A673 (cell line): ENCODE measurements at regions not wholly inside any gene's neighbourhood (a gene's known extent, or its start where the extent isn't known, plus 50 kb on each side); places are given as distances from the start of the nearest gene placed in this dataset.

ENCODE experiments used
- BruUV-seq: library from RNA; stranded (reverse); fragments of 400-500 nt; replicated peaks from 2 replicates; lab custom pipeline; 2021; lab: Mats Ljungman, UMichigan
- CTCF ChIA-PET: fragments of 300-600 bp; sonication (Branson Sonifier 250); formaldehyde crosslinking; loops from one replicate; lab custom pipeline; 2022; ENCODE audit warnings: antibody characterized with exemption; lab: Charles Lee
- POLR2A ChIA-PET: fragments of 300-600 bp; sonication (Branson Sonifier 250); formaldehyde crosslinking; loops from one replicate; lab custom pipeline; 2022; ENCODE audit warnings: antibody characterized with exemption; ENCODE audit not compliant: low non-redundant PET; lab: Charles Lee
- DNase-seq: peaks from one replicate; pipeline ENCODE4 v3.0.0-alpha.2; 2015; ENCODE audit warnings: low spot score
- H3K27ac ChIP-seq: fragments of 200-600 bp; sonication (generic); 2 replicates; pipeline ENCODE4 v1.5.1; 2016; ENCODE audit warnings: mixed run types, low read depth, mild to moderate bottlenecking, mixed read lengths, antibody characterized with exemption, low read length; ENCODE audit not compliant: poor library complexity, severe bottlenecking
- H3K27me3 ChIP-seq: fragments of 200-600 bp; sonication (generic); replicated peaks from 2 replicates; pipeline ENCODE4 v1.6.1; 2017; ENCODE audit warnings: mixed run types, low read depth, mild to moderate bottlenecking, mixed read lengths, antibody characterized with exemption, low read length; ENCODE audit not compliant: insufficient read depth, poor library complexity
- H3K36me3 ChIP-seq: fragments of 200-600 bp; sonication (generic); 2 replicates; pipeline ENCODE4 v1.6.1; 2016; ENCODE audit warnings: mixed run types, mild to moderate bottlenecking, mixed read lengths, antibody characterized with exemption, low read length; ENCODE audit not compliant: insufficient read depth, poor library complexity, severe bottlenecking
- H3K4me1 ChIP-seq: fragments of 200-600 bp; sonication (generic); 2 replicates; pipeline ENCODE4 v1.6.1; 2017; ENCODE audit warnings: mixed run types, mild to moderate bottlenecking, mixed read lengths, antibody characterized with exemption, low read length; ENCODE audit not compliant: insufficient read depth, poor library complexity, severe bottlenecking
- H3K4me3 ChIP-seq: fragments of 200-600 bp; sonication (generic); 2 replicates; pipeline ENCODE4 v1.5.1; 2016; ENCODE audit warnings: low read depth, mixed run types, mild to moderate bottlenecking, mixed read lengths, low read length; ENCODE audit not compliant: poor library complexity, severe bottlenecking
- H3K9me3 ChIP-seq: fragments of 200-600 bp; sonication (generic); 2 replicates; pipeline ENCODE4 v1.6.1; 2016; ENCODE audit warnings: mixed run types, low read depth, mild to moderate bottlenecking, mixed read lengths, antibody characterized with exemption, low read length; ENCODE audit not compliant: poor library complexity, severe bottlenecking
- EZH2 ChIP-seq: fragments of 200-600 bp; sonication (generic); IDR thresholded peaks from 2 replicates; pipeline ENCODE4 v1.6.1; 2017; ENCODE audit warnings: borderline replicate concordance, low read depth, mild to moderate bottlenecking, mixed read lengths, antibody characterized with exemption, low read length; ENCODE audit not compliant: poor library complexity, severe bottlenecking
- intact Hi-C: fragments of 100-400 bp; cut with micrococcal nuclease; formaldehyde crosslinking; loops from one replicate; pipeline ENCODE4 v1.10.0; 2022; ENCODE audit not compliant: unreplicated experiment
- TF ChIP-seq, protein P1 (sequence below): fragments of 300-800, 200-600 bp; sonication (generic); conservative IDR thresholded peaks from 2 replicates; pipeline ENCODE4 v1.5.1; 2017; ENCODE audit warnings: low read depth, mild to moderate bottlenecking, antibody characterized with exemption, low read length, moderate library complexity, mixed read lengths

DNA sequence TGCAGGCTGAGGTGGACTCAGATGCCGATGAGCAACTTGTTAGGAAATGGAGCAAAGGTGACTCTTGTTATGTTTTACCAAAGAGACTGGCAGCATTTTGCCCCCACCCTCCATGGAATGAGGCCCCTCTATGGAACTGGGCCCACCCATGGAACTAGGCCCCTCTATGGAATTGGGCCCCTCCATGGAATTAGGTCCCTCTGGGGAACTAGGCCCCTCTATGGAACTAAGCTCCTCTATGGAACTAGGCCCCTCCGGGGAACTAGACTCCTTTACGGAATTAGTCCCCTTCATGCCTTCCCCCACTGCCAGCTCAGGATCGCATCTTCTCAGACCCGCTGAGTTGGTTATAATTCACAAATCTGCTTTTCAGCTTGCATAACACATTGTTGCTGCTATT, 144.9 kb downstream of the THBS2 start:
- Histone ChIP-seq H3K36me3 (no peaks in the 10 kb centered on the region), H3K9me3 (no peaks in the 10 kb centered on the region), H3K4me1 (no peaks in the 10 kb centered on the region), H3K27me3 (no peaks in the 10 kb centered on the region), H3K27ac (no peak overlapping the region), H3K4me3 (no peak overlapping the region)
- no peak for DNase-seq
- ChIA-PET POLR2A (no interaction called here), CTCF (no interaction called here)
- BruUV-seq: no TSS peak
- TF ChIP-seq EZH2: no peak
- TF ChIP-seq, protein P1, sequence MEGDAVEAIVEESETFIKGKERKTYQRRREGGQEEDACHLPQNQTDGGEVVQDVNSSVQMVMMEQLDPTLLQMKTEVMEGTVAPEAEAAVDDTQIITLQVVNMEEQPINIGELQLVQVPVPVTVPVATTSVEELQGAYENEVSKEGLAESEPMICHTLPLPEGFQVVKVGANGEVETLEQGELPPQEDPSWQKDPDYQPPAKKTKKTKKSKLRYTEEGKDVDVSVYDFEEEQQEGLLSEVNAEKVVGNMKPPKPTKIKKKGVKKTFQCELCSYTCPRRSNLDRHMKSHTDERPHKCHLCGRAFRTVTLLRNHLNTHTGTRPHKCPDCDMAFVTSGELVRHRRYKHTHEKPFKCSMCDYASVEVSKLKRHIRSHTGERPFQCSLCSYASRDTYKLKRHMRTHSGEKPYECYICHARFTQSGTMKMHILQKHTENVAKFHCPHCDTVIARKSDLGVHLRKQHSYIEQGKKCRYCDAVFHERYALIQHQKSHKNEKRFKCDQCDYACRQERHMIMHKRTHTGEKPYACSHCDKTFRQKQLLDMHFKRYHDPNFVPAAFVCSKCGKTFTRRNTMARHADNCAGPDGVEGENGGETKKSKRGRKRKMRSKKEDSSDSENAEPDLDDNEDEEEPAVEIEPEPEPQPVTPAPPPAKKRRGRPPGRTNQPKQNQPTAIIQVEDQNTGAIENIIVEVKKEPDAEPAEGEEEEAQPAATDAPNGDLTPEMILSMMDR: no peak
- intact Hi-C loops: no loop called here

DNA sequence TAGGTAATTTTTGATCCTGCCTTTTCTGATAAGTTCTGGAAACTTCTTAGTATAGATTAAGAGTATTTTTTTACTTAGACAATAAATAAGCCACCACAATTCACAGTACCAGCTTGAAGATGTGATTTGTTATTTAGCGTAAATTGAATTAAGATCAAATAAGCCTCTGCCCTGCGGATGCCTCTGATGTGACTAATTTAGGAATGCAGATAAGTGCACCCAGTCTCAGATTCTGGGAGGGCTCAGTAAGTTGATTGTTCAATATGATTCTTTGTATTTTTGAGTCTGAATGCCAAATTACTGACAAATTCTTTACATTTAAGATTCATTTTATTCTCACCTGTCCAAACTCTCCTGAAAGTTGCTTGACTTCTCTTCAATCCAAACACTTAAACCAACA, 147.5 kb downstream of the THBS2 start:
- TF ChIP-seq, protein P1: no peak
- no peak for TF ChIP-seq EZH2
- Histone ChIP-seq H3K27ac (no peak overlapping the region), H3K4me1 (no peaks in the 10 kb centered on the region), H3K4me3 (no peak overlapping the region), H3K27me3 (no peaks in the 10 kb centered on the region), H3K36me3 (no peaks in the 10 kb centered on the region), H3K9me3 (no peaks in the 10 kb centered on the region)
- DNase-seq: no peak
- BruUV-seq: no TSS peak
- intact Hi-C loops: no loop called here
- CTCF ChIA-PET: no interaction called here
- POLR2A ChIA-PET: no interaction called here

DNA sequence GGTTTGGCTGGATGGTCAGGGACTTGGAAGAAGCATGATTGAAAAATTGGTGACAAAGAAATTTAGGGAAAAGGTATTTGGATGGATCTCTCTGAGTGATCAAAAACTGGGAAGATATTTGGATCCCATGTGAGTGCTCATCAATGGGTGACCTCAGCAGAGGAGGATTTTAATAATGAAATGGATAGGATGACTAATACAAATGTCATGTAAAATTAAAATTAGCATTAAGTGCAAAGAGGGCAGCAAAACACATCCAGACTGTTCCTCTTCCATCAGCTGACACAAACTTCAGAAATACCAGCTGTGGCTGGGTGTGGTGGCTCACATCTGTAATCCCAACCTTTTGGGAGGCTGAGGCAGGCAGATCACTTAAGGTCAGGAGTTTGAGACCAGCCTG, 151.7 kb downstream of the THBS2 start:
- no peak for DNase-seq
- CTCF ChIA-PET: no interaction called here
- intact Hi-C loops: no loop called here

More for the DNA sequence above, 151.7 kb downstream of the THBS2 start:
- H3K4me3 ChIP-seq: no peak overlapping the region
- POLR2A ChIA-PET: no interaction called here
- TF ChIP-seq, protein P1: no peak
- no peak for TF ChIP-seq EZH2
- H3K27ac ChIP-seq: no peak overlapping the region
- no peaks in the 10 kb centered on the region for H3K27me3 ChIP-seq
- H3K9me3 ChIP-seq: no peaks in the 10 kb centered on the region
- no peaks in the 10 kb centered on the region for H3K4me1 ChIP-seq
- H3K36me3 ChIP-seq: no peaks in the 10 kb centered on the region
- no TSS peak for BruUV-seq
